Lung (tissue), 11 donors: ENCODE measurements at regions not wholly inside any gene's neighbourhood (a gene's known extent, or its start where the extent isn't known, plus 50 kb on each side); places are given as distances from the start of the nearest gene placed in this dataset.

ENCODE experiments used
- ATAC-seq: fragments of 200-7000 bp; cut with Tn5 transposase; one replicate; pipeline ENCODE4 v1.9.1; 2020; ENCODE audit warnings: moderate number of reproducible peaks; ENCODE audit not compliant: insufficient read depth, low FRiP score
- DNase-seq, 3 donors: peaks; one replicate each; pipeline ENCODE4 v3.0.0-alpha.2; 2013 to 2017
- H3K27ac ChIP-seq, 2 donors: one replicate each; pipeline ENCODE4 v1.5.1; 2013; ENCODE audit warnings: mild to moderate bottlenecking in 2 of 2, moderate library complexity in 2 of 2, control low read depth in 1 of 2, inconsistent platforms in 1 of 2, low read depth in 1 of 2, low read length in 1 of 2
- H3K27me3 ChIP-seq, 3 donors: one replicate each; pipeline ENCODE4 v1.5.1; 2013; ENCODE audit warnings: low read length in 2 of 3; ENCODE audit not compliant: control insufficient read depth in 3 of 3, insufficient read depth in 3 of 3
- H3K36me3 ChIP-seq, 4 donors: one replicate each; pipeline ENCODE4 v1.5.1; 2013; ENCODE audit warnings: low read length in 4 of 4, mild to moderate bottlenecking in 1 of 4, moderate library complexity in 1 of 4; ENCODE audit not compliant: control insufficient read depth in 4 of 4, insufficient read depth in 4 of 4
- H3K4me1 ChIP-seq, 5 donors: one replicate each; pipeline ENCODE4 v1.5.1; 2013; ENCODE audit warnings: low read length in 5 of 5, mild to moderate bottlenecking in 2 of 5, moderate library complexity in 1 of 5; ENCODE audit not compliant: control insufficient read depth in 5 of 5, insufficient read depth in 5 of 5
- H3K4me3 ChIP-seq: one replicate; pipeline ENCODE4 v1.5.1; 2013; ENCODE audit warnings: mild to moderate bottlenecking, control low read depth, moderate library complexity
- H3K9ac ChIP-seq, 2 donors: one replicate each; pipeline ENCODE4 v1.5.1; 2013; ENCODE audit warnings: low read length in 2 of 2, control low read depth in 1 of 2; ENCODE audit not compliant: insufficient read depth in 1 of 2
- H3K9me3 ChIP-seq, 4 donors: one replicate each; pipeline ENCODE4 v1.5.1; 2013; ENCODE audit warnings: low read length in 3 of 4, mild to moderate bottlenecking in 1 of 4, moderate library complexity in 1 of 4; ENCODE audit not compliant: control insufficient read depth in 4 of 4, insufficient read depth in 3 of 4
- WGBS, 2 donors: extraction: QIAGEN DNeasy Blood & Tissue Kit; methylation state at CpG; one replicate each; pipeline ENCODE4 v1.1.7; 2013; 5-methylcytosine and 5-hydroxymethylcytosine counted together
- TF ChIP-seq, protein P1 (sequence below): IDR thresholded peaks from 2 replicates; pipeline ENCODE4 v1.5.1; 2012; ENCODE audit warnings: mild to moderate bottlenecking; ENCODE audit errors: control extremely low read depth, extremely low read depth
- donor health status: control.
- donor health status: control.
- donor health status: Bipolar disorder and iron deficiency.
- donor health status: healthy.
- donor health status: DM: yes; HTN: yes; CAD: no.

DNA sequence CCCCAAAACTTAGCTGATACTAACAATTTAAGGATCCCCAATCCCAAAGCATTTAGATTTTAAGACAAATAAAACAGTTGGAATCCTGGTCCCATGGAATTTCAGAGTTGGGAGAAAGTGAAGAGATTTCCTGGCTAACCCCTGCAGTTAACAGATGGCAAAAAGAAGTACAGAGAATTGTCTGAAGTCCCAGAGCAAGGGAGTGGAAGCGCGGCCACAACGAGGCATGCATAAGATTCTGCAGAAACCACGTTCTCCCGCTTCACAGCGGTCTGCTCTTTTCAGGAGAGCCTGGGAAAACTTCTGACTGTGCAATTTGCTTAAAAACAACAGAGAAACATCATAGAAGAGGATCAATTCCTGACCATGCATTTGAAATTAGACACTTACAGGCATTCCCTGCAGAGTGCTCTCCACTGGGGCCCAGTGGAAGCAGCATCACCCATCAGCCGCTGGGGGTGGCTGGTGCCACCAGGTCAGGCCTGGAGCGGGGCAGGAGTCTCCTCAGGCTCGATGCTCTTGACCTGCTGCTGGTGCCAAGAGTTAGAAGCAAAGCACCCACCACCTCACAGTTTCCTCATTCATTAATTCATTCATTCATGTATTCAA is 226.7 kb upstream of the POU3F1 start:
- Histone ChIP-seq H3K27ac (no peak overlapping the region), H3K4me3 (no peak overlapping the region), H3K4me1 (peaks cover 0 to 56% (median 20%) of the 10 kb centered on the region in 5 donors), H3K36me3 (no peaks in the 10 kb centered on the region), H3K27me3 (no peaks in the 10 kb centered on the region), H3K9ac (no peak overlapping the region), H3K9me3 (no peaks in the 10 kb centered on the region)
- DNase-seq (peak in 2 of 3 donors; percentile 57 to 59), ATAC-seq (no peak)
- TF ChIP-seq, protein P1, sequence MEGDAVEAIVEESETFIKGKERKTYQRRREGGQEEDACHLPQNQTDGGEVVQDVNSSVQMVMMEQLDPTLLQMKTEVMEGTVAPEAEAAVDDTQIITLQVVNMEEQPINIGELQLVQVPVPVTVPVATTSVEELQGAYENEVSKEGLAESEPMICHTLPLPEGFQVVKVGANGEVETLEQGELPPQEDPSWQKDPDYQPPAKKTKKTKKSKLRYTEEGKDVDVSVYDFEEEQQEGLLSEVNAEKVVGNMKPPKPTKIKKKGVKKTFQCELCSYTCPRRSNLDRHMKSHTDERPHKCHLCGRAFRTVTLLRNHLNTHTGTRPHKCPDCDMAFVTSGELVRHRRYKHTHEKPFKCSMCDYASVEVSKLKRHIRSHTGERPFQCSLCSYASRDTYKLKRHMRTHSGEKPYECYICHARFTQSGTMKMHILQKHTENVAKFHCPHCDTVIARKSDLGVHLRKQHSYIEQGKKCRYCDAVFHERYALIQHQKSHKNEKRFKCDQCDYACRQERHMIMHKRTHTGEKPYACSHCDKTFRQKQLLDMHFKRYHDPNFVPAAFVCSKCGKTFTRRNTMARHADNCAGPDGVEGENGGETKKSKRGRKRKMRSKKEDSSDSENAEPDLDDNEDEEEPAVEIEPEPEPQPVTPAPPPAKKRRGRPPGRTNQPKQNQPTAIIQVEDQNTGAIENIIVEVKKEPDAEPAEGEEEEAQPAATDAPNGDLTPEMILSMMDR: no peak
- WGBS, 2 donors: 72 to 77% methylated on average over 9 of the region's 9 CpGs

DNA sequence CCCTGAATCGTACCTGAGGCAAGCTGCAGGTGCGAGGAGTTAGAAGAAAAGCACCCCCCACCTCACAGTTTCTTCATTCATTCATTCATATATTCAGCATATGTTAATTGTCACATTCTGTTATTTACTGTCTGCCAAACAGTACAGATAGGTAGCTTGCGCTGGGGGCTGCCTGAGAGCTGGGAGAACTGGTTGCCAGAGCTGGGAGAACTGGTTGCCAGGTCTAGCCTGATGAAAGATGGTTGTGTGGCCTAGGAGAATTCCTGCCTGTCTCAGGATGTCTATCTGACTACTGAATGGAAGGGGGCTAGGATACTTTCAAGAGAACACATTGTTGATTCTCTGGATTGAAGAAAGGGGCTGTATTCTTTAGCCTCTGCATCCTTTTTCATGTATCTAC is 225.9 kb upstream of the POU3F1 start:
- no peak for DNase-seq
- 81 to 84% methylated on average over 3 of the region's 3 CpGs for WGBS, 2 donors
- Histone ChIP-seq H3K4me1 (peaks cover 0 to 56% (median 20%) of the 10 kb centered on the region in 5 donors), H3K27me3 (no peaks in the 10 kb centered on the region), H3K9me3 (no peaks in the 10 kb centered on the region), H3K9ac (no peak overlapping the region), H3K36me3 (no peaks in the 10 kb centered on the region), H3K27ac (no peak overlapping the region), H3K4me3 (no peak overlapping the region)
- TF ChIP-seq, protein P1: no peak
- no peak for ATAC-seq

DNA sequence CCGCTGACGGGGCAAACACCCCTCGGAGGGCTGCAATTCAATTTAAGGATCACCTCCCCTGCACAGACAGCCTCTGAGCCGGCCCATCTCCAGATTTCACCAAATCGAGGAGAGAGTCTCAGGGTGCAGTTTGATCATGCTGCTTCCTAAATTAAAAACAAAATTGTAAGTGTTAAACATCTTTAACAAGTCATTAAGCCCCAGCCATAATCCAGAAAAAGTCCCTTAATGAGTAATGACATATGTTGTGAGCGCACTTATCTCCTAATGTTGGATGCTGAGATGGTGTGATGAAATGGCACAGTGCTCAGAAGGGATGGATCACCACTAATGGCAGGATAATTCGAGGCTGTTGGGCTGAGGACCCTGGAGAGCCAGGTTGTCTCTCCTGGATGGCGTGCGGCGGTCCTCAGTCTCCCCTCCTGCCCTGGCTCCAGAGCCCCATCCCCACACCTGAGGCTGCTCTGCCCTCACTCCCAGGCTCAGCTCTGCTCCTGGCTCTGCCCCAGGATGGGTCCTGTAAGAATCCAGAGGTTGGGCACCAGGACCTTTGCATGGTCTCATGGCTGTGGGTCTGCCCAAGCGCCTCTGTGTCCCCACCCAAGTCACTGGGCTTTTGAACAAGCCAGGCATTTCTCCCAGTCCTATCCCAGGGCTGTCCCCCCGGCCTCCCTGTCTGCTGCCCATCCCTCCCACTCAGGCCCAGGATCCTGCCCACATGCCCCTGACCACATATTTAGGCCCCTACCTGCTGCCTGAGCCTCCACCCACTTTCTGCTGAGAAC is 224.4 kb upstream of the POU3F1 start:
- H3K27me3 ChIP-seq: no peaks in the 10 kb centered on the region
- WGBS, 2 donors: 57 to 66% methylated on average over 12 of the region's 12 CpGs
- ATAC-seq (no peak), DNase-seq (peak in 2 of 3 donors; percentile 69 to 72)
- no peak overlapping the region for H3K9ac ChIP-seq
- TF ChIP-seq, protein P1: no peak
- H3K4me1 ChIP-seq: peaks cover 0 to 55% (median 20%) of the 10 kb centered on the region in 5 donors
- no peak overlapping the region for H3K4me3 ChIP-seq
- no peak overlapping the region for H3K27ac ChIP-seq
- H3K36me3 ChIP-seq: no peaks in the 10 kb centered on the region
- no peaks in the 10 kb centered on the region for H3K9me3 ChIP-seq
